SK-N-SH treated with all-trans-retinoic acid at 6 μM for 48 hours (cell line): ENCODE measurements at regions not wholly inside any gene's neighbourhood (a gene's known extent, or its start where the extent isn't known, plus 50 kb on each side); places are given as distances from the start of the nearest gene placed in this dataset.

Experiments
- ATAC-seq: fragments of 200-7000 bp; cut with Tn5 transposase; 3 replicates; pipeline ENCODE4 v1.9.1; 2020; ENCODE audit warnings: mild to moderate bottlenecking, moderate library complexity
- BACH2 ChIP-seq: fragments of 250-450 bp; sonication (Bioruptor Pico); IDR thresholded peaks from 2 replicates; pipeline ENCODE4 v1.9.0; 2021; ENCODE audit warnings: mild to moderate bottlenecking, borderline replicate concordance
- ESRRG ChIP-seq: fragments of 250-450 bp; sonication (Bioruptor Pico); IDR thresholded peaks from 2 replicates; pipeline ENCODE4 v1.6.1; 2021; ENCODE audit warnings: mild to moderate bottlenecking
- ISL1 ChIP-seq: fragments of 250-450 bp; sonication (Bioruptor Pico); IDR thresholded peaks from 2 replicates; pipeline ENCODE4 v2.1.2; 2022; ENCODE audit warnings: mild to moderate bottlenecking, moderate library complexity
- PPARA ChIP-seq: fragments of 250-450 bp; sonication (Bioruptor Pico); IDR thresholded peaks from 2 replicates; pipeline ENCODE4 v1.5.0; 2020; ENCODE audit warnings: mild to moderate bottlenecking, borderline replicate concordance
- RARB ChIP-seq: fragments of 250-450 bp; sonication (Bioruptor Pico); IDR thresholded peaks from 2 replicates; pipeline ENCODE4 v1.8.0; 2021; ENCODE audit warnings: mild to moderate bottlenecking, moderate library complexity
- ZC3H10 ChIP-seq: fragments of 250-450 bp; sonication (Bioruptor Pico); IDR thresholded peaks from 2 replicates; pipeline ENCODE4 v1.5.1; 2021; ENCODE audit warnings: mild to moderate bottlenecking, moderate library complexity
- ZFP3 ChIP-seq: fragments of 250-450 bp; sonication (Bioruptor Pico); IDR thresholded peaks from 2 replicates; pipeline ENCODE4 v1.5.0; 2020; ENCODE audit warnings: mild to moderate bottlenecking, moderate library complexity
- ZFP30 ChIP-seq: fragments of 450-650 bp; formaldehyde crosslinking; IDR thresholded peaks from 2 replicates; pipeline ENCODE4 v1.5.0; 2022; ENCODE audit warnings: mild to moderate bottlenecking, moderate library complexity
- ZNF70 ChIP-seq: fragments of 450-650 bp; formaldehyde crosslinking; IDR thresholded peaks from 2 replicates; pipeline ENCODE4 v1.5.0; 2020; ENCODE audit warnings: mild to moderate bottlenecking, moderate library complexity
- TF ChIP-seq, protein P1 (sequence below): fragments of 250-450 bp; sonication (Bioruptor Pico); IDR thresholded peaks from 2 replicates; pipeline ENCODE4 v1.5.1; 2020; ENCODE audit warnings: low read depth, mild to moderate bottlenecking, moderate library complexity
- TF ChIP-seq, protein P2 (sequence below): fragments of 250-450 bp; sonication (Bioruptor Pico); IDR thresholded peaks from 2 replicates; pipeline ENCODE4 v1.5.1; 2021; ENCODE audit warnings: mild to moderate bottlenecking, moderate library complexity
- TF ChIP-seq, protein P3 (sequence below): fragments of 250-450 bp; sonication (Bioruptor Pico); IDR thresholded peaks from 2 replicates; pipeline ENCODE4 v1.8.0; 2021; ENCODE audit warnings: low read depth, mild to moderate bottlenecking, moderate library complexity, borderline replicate concordance
- TF ChIP-seq, protein P4 (sequence below): fragments of 250-450 bp; sonication (Bioruptor Pico); IDR thresholded peaks from 2 replicates; pipeline ENCODE4 v1.8.0; 2020; ENCODE audit warnings: mild to moderate bottlenecking, moderate library complexity, borderline replicate concordance
- TF ChIP-seq, protein P5 (sequence below): fragments of 250-450 bp; sonication (Bioruptor Pico); IDR thresholded peaks from 2 replicates; pipeline ENCODE4 v1.5.0; 2020; ENCODE audit warnings: mild to moderate bottlenecking, moderate library complexity

DNA sequence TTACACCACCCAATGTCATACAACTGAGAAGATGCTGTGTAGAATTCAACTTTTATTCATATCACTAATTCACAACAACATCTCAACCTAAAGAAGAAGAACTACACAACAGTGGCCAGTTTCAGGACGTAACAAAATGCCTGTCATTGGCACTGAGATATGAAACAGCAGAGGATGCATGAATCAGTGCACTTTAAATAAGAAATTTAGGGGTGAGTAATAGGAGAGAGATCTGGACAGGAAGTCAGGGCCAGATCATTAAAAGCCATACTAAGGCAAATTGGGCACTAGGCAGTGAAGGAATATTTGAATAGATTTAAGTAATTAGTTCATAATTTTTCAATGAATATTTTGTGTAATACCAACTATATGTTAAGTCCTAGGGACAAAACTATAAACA, 510.5 kb downstream of the PLPP3 start:
- ATAC-seq: peak; percentile 76
- TF ChIP-seq, protein P1, sequence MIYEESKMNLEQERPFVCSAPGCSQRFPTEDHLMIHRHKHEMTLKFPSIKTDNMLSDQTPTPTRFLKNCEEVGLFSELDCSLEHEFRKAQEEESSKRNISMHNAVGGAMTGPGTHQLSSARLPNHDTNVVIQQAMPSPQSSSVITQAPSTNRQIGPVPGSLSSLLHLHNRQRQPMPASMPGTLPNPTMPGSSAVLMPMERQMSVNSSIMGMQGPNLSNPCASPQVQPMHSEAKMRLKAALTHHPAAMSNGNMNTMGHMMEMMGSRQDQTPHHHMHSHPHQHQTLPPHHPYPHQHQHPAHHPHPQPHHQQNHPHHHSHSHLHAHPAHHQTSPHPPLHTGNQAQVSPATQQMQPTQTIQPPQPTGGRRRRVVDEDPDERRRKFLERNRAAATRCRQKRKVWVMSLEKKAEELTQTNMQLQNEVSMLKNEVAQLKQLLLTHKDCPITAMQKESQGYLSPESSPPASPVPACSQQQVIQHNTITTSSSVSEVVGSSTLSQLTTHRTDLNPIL (CRISPR knock-in tag): no peak
- peak; percentile 47 for TF ChIP-seq ISL1 (CRISPR knock-in tag)
- TF ChIP-seq, all 23 proteins: peak for 1

DNA sequence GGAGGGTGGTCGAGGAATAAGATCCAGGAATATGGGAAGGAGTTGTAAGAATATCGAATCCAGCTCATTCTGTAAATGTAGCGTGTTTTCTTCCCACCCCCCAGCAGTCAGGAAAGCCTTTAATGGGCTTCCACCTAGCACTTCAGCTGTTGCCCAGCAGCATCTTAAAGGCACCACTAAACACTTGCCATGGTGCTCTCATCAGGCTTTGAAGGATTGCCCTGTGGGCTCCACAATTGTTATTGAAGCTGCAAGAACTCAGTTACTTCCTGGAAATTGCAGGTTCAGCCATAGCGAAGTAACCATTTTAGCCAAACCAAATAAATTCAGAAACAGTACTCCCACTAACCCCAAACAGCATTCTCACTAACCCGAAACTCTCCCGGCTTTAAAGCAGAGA, 511.2 kb downstream of the PLPP3 start:
- ATAC-seq: no peak
- TF ChIP-seq, protein P2, sequence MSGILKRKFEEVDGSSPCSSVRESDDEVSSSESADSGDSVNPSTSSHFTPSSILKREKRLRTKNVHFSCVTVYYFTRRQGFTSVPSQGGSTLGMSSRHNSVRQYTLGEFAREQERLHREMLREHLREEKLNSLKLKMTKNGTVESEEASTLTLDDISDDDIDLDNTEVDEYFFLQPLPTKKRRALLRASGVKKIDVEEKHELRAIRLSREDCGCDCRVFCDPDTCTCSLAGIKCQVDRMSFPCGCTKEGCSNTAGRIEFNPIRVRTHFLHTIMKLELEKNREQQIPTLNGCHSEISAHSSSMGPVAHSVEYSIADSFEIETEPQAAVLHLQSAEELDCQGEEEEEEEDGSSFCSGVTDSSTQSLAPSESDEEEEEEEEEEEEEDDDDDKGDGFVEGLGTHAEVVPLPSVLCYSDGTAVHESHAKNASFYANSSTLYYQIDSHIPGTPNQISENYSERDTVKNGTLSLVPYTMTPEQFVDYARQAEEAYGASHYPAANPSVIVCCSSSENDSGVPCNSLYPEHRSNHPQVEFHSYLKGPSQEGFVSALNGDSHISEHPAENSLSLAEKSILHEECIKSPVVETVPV (CRISPR knock-in tag): no peak
- TF ChIP-seq ZC3H10 (CRISPR knock-in tag) (no peak), BACH2 (CRISPR knock-in tag) (no peak), PPARA (CRISPR knock-in tag) (no peak), ESRRG (CRISPR knock-in tag) (no peak)
- TF ChIP-seq, protein P3, sequence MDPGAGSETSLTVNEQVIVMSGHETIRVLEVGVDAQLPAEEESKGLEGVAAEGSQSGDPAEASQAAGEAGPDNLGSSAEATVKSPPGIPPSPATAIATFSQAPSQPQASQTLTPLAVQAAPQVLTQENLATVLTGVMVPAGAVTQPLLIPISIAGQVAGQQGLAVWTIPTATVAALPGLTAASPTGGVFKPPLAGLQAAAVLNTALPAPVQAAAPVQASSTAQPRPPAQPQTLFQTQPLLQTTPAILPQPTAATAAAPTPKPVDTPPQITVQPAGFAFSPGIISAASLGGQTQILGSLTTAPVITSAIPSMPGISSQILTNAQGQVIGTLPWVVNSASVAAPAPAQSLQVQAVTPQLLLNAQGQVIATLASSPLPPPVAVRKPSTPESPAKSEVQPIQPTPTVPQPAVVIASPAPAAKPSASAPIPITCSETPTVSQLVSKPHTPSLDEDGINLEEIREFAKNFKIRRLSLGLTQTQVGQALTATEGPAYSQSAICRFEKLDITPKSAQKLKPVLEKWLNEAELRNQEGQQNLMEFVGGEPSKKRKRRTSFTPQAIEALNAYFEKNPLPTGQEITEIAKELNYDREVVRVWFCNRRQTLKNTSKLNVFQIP (CRISPR knock-in tag): no peak

DNA sequence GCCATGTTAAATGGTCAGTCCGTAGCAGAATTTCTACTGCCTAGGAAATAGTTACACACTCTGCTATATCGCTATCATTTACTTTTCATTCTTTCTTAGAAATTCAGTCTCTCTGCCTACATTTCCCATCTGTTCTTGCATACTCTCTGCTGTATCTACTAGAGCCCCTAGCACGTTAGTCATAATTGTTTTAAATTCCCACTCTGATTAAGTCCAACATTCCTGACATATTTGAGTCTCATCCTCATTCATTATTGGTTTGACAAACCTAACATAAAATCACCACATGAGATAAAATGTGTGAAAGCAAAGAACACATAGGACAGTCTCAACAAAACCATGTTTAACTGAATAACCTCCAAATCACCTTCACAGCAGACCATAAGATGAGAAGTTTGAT, 513.6 kb downstream of the PLPP3 start:
- ATAC-seq: peak; percentile 18; the same call in 1 of the 3 replicates

DNA sequence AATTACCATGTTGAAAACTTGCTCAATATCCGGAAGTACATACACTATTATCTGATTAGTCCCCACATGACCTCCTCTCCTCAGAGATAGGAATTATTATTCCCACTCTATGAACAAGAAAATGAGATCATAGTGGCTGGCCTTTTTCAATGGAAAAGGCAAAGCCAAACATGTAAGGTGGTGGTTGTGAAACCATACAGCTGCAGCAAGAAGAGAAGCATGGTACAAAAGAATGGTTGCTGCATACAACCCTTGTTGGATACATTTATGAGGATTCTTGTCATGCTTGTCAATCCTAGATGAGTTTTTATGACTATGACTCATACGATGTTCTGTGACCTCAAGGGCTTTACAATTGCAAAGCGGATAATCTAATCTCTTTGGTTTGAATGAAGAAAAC, 514.7 kb downstream of the PLPP3 start:
- no peak for ATAC-seq
- TF ChIP-seq, protein P4, sequence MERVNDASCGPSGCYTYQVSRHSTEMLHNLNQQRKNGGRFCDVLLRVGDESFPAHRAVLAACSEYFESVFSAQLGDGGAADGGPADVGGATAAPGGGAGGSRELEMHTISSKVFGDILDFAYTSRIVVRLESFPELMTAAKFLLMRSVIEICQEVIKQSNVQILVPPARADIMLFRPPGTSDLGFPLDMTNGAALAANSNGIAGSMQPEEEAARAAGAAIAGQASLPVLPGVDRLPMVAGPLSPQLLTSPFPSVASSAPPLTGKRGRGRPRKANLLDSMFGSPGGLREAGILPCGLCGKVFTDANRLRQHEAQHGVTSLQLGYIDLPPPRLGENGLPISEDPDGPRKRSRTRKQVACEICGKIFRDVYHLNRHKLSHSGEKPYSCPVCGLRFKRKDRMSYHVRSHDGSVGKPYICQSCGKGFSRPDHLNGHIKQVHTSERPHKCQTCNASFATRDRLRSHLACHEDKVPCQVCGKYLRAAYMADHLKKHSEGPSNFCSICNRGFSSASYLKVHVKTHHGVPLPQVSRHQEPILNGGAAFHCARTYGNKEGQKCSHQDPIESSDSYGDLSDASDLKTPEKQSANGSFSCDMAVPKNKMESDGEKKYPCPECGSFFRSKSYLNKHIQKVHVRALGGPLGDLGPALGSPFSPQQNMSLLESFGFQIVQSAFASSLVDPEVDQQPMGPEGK: no peak
- no peak for TF ChIP-seq ZNF70 (CRISPR knock-in tag)
- 0 out of 2 replicates have a peak, but pooled peaks have one; percentile 21 for TF ChIP-seq ZFP3
- no peak for TF ChIP-seq ZC3H10 (CRISPR knock-in tag)
- TF ChIP-seq, protein P2 (CRISPR knock-in tag): no peak
- no peak for TF ChIP-seq ZFP30 (CRISPR knock-in tag)

More for the DNA sequence above, 513.6 kb downstream of the PLPP3 start:
- TF ChIP-seq PPARA (CRISPR knock-in tag) (no peak), ZFP3 (peak; percentile 87)
- TF ChIP-seq, all 23 proteins: peak for 1

DNA sequence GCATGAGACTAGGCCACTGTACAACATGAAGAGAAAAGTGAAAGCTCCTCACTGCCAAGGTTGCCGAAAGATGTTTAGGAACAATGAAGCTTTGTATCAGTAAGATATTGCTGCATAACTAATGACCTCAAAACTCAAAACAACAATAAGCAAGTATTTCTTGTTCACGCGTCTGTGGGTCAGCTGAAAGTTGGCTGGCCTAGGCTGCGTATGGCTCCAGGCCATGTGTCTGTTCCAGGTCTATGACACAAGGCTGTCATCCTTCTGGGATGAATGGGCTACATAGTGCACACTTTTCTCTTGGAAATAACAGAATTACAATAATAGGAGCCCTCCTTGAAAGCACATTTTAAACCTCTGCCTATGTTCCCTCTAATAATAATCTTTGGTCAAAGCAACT, 515.9 kb downstream of the PLPP3 start:
- ATAC-seq: no peak
- no peak for TF ChIP-seq RARB (CRISPR knock-in tag)
- TF ChIP-seq, protein P3 (CRISPR knock-in tag): no peak
- TF ChIP-seq, protein P2 (CRISPR knock-in tag): no peak
- TF ChIP-seq, protein P5, sequence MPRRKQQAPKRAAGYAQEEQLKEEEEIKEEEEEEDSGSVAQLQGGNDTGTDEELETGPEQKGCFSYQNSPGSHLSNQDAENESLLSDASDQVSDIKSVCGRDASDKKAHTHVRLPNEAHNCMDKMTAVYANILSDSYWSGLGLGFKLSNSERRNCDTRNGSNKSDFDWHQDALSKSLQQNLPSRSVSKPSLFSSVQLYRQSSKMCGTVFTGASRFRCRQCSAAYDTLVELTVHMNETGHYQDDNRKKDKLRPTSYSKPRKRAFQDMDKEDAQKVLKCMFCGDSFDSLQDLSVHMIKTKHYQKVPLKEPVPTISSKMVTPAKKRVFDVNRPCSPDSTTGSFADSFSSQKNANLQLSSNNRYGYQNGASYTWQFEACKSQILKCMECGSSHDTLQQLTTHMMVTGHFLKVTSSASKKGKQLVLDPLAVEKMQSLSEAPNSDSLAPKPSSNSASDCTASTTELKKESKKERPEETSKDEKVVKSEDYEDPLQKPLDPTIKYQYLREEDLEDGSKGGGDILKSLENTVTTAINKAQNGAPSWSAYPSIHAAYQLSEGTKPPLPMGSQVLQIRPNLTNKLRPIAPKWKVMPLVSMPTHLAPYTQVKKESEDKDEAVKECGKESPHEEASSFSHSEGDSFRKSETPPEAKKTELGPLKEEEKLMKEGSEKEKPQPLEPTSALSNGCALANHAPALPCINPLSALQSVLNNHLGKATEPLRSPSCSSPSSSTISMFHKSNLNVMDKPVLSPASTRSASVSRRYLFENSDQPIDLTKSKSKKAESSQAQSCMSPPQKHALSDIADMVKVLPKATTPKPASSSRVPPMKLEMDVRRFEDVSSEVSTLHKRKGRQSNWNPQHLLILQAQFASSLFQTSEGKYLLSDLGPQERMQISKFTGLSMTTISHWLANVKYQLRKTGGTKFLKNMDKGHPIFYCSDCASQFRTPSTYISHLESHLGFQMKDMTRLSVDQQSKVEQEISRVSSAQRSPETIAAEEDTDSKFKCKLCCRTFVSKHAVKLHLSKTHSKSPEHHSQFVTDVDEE (CRISPR knock-in tag): no peak
